GM12878 (cell line): ENCODE measurements at regions not wholly inside any gene's neighbourhood (a gene's known extent, or its start where the extent isn't known, plus 50 kb on each side); places are given as distances from the start of the nearest gene placed in this dataset.

Source experiments
- ATAC-seq: fragments of 200-7000 bp; cut with Tn5 transposase; 3 replicates; pipeline ENCODE4 v1.9.1; 2020; ENCODE audit warnings: mild to moderate bottlenecking, moderate library complexity
- BruUV-seq: library from RNA; stranded (reverse); fragments of 400-500 nt; replicated peaks from 2 replicates; lab custom pipeline; 2021; lab: Mats Ljungman, UMichigan
- CTCF ChIA-PET: fragments of 300-600 bp; sonication (Branson Sonifier 250); formaldehyde crosslinking; extraction: SDS; loops from one replicate; lab custom pipeline; 2021; ENCODE audit warnings: inconsistent platforms; lab: Yijun Ruan, JAX
- POLR2A ChIA-PET: fragments of 350-600 bp; formaldehyde crosslinking; extraction: SDS; loops from one replicate; lab custom pipeline; 2021; ENCODE audit warnings: inconsistent platforms; lab: Charles Lee
- RAD21 ChIA-PET: fragments of 300-600 bp; sonication (Branson Sonifier 250); formaldehyde crosslinking; loops from one replicate; lab custom pipeline; 2023; ENCODE audit warnings: antibody characterized with exemption; ENCODE audit not compliant: unreplicated experiment; lab: Charles Lee
- SMC1A ChIA-PET: fragments of 300-600 bp; sonication (Branson Sonifier 250); formaldehyde crosslinking; loops from one replicate; lab custom pipeline; 2023; ENCODE audit not compliant: unreplicated experiment, uncharacterized antibody; lab: Charles Lee
- DNase-seq: peaks from one replicate; pipeline ENCODE4 v3.0.0-alpha.2; 2011; ENCODE audit warnings: low read depth, low spot score
- FAIRE-seq: peaks from 3 replicates; lab custom pipeline; 2011; peaks lifted over from hg19 to GRCh38; lab: Jason Lieb, UNC
- H2AFZ ChIP-seq: 2 replicates; pipeline ENCODE4 v1.6.0; 2011; ENCODE audit warnings: low read depth, low read length, control low read depth; ENCODE audit not compliant: control insufficient read depth
- H3K27ac ChIP-seq: 2 replicates; pipeline ENCODE4 v1.5.1; 2011; ENCODE audit warnings: control low read depth; ENCODE audit not compliant: control insufficient read depth, insufficient read depth
- H3K27me3 ChIP-seq, 2 experiments: replicated peaks in 1 of 2; 2 replicates each; pipeline versions ENCODE4 v1.6.0 to v1.6.1; 2011; ENCODE audit warnings: low read length in 1 of 2; ENCODE audit not compliant: control insufficient read depth in 2 of 2, insufficient read depth in 2 of 2
- H3K36me3 ChIP-seq, 2 experiments: 2 replicates each; pipeline ENCODE4 v1.5.1; 2011; ENCODE audit warnings: low read length in 1 of 2; ENCODE audit not compliant: control insufficient read depth in 2 of 2, insufficient read depth in 2 of 2
- H3K4me1 ChIP-seq: 2 replicates; pipeline ENCODE4 v1.6.1; 2011; ENCODE audit warnings: mild to moderate bottlenecking, low read length, moderate library complexity, mixed read lengths; ENCODE audit not compliant: control insufficient read depth, insufficient read depth
- H3K4me2 ChIP-seq: 2 replicates; pipeline ENCODE4 v1.6.0; 2011; ENCODE audit warnings: control low read depth; ENCODE audit not compliant: control insufficient read depth, insufficient read depth
- H3K4me3 ChIP-seq: fragments of 200-600 bp; sonication (generic); 2 replicates; pipeline ENCODE4 v1.5.1; 2016
- H3K79me2 ChIP-seq: 2 replicates; pipeline ENCODE4 v1.6.0; 2011; ENCODE audit warnings: low read length; ENCODE audit not compliant: control insufficient read depth, insufficient read depth
- H3K9ac ChIP-seq: 2 replicates; pipeline ENCODE4 v1.8.0; 2011; ENCODE audit warnings: low read length, control low read depth, mixed read lengths; ENCODE audit not compliant: control insufficient read depth, insufficient read depth
- H3K9me3 ChIP-seq: replicated peaks from 3 replicates; pipeline ENCODE4 v1.5.1; 2011; ENCODE audit warnings: mild to moderate bottlenecking, low read length; ENCODE audit not compliant: control insufficient read depth, insufficient read depth
- H4K20me1 ChIP-seq: 2 replicates; pipeline ENCODE4 v1.6.0; 2011; ENCODE audit not compliant: control insufficient read depth, insufficient read depth
- BHLHE40 ChIP-seq, 2 experiments: fragments of 450-650 bp in 1 of 2; IDR thresholded peaks; 2 replicates each; pipeline ENCODE4 v1.6.1; 2011 to 2017; ENCODE audit warnings: low read depth in 2 of 2, borderline replicate concordance in 1 of 2, improper control_type of control experiment in 1 of 2, low read length in 1 of 2, mild to moderate bottlenecking in 1 of 2
- MYB ChIP-seq: fragments of 150-350 bp; IDR thresholded peaks from 2 replicates; pipeline ENCODE4 v1.6.1; 2014; ENCODE audit warnings: mild to moderate bottlenecking, low read depth, low read length, borderline replicate concordance
- NFYB ChIP-seq: IDR thresholded peaks from 2 replicates; pipeline ENCODE4 v1.6.1; 2011; ENCODE audit warnings: low read depth, mild to moderate bottlenecking, low read length, improper control_type of control experiment, moderate library complexity; ENCODE audit not compliant: insufficient read depth
- POU2F2 ChIP-seq: IDR thresholded peaks from 3 replicates; pipeline ENCODE4 v1.6.1; 2011; ENCODE audit warnings: low read depth, mild to moderate bottlenecking, low read length, borderline replicate concordance
- SUPT20H ChIP-seq: IDR thresholded peaks from 2 replicates; pipeline ENCODE4 v1.6.1; 2011; ENCODE audit warnings: low read depth, mild to moderate bottlenecking, low read length, moderate library complexity, borderline replicate concordance; ENCODE audit not compliant: control insufficient read depth
- WRNIP1 ChIP-seq: IDR thresholded peaks from 2 replicates; pipeline ENCODE4 v1.6.1; 2011; ENCODE audit warnings: low read depth, low read length, improper control_type of control experiment, borderline replicate concordance
- WGBS: methylation state at CpG from one replicate; pipeline ENCODE4 v1.1.6; 2016; ENCODE audit warnings: low lambda C conversion rate; ENCODE audit not compliant: insufficient replicate concordance, insufficient coverage; ENCODE audit errors: missing lambda C conversion rate; 5-methylcytosine and 5-hydroxymethylcytosine counted together
- in situ Hi-C: fragments of 300-500 bp; cut with MboI; formaldehyde crosslinking; loops from 9 replicates; pipeline ENCODE4 v1.14.3; 2018; ENCODE audit warnings: mixed read lengths
- intact Hi-C: fragments of 100-400 bp; cut with micrococcal nuclease; formaldehyde crosslinking; loops from one replicate; pipeline ENCODE4 v1.14.2; 2022; ENCODE audit not compliant: unreplicated experiment
- TF ChIP-seq, protein P1 (sequence below): fragments of 450-650 bp; IDR thresholded peaks from 2 replicates; pipeline ENCODE4 v1.6.1; 2018; ENCODE audit warnings: borderline replicate concordance, mild to moderate bottlenecking; ENCODE audit not compliant: partially characterized antibody
- TF ChIP-seq, protein P2 (sequence below): fragments of 450-650 bp; IDR thresholded peaks from 2 replicates; pipeline ENCODE4 v1.6.1; 2017; ENCODE audit warnings: mild to moderate bottlenecking, low read depth, inconsistent platforms; ENCODE audit not compliant: poor library complexity, severe bottlenecking
- TF ChIP-seq, protein P3 (sequence below), 3 experiments: IDR thresholded peaks in 2 of 3; conservative IDR thresholded peaks in 1 of 3; 2 replicates each; pipeline ENCODE4 v1.5.1; 2011; ENCODE audit warnings: low read depth in 3 of 3, low read length in 3 of 3, mild to moderate bottlenecking in 3 of 3, control low read depth in 2 of 3, moderate library complexity in 2 of 3, inconsistent platforms in 1 of 3, mixed read lengths in 1 of 3; ENCODE audit not compliant: control insufficient read depth in 2 of 3, insufficient read depth in 1 of 3; ENCODE audit errors: extremely low read depth in 1 of 3
- TF ChIP-seq, protein P4 (sequence below): IDR thresholded peaks from 2 replicates; pipeline ENCODE4 v1.6.1; 2011; ENCODE audit warnings: borderline replicate concordance, low read depth, mild to moderate bottlenecking, moderate library complexity, low read length; ENCODE audit not compliant: insufficient read depth, poor library complexity, severe bottlenecking
- TF ChIP-seq, protein P5 (sequence below): IDR thresholded peaks from 2 replicates; pipeline ENCODE4 v1.6.1; 2011; ENCODE audit warnings: low read depth, low read length, improper control_type of control experiment, borderline replicate concordance

DNA sequence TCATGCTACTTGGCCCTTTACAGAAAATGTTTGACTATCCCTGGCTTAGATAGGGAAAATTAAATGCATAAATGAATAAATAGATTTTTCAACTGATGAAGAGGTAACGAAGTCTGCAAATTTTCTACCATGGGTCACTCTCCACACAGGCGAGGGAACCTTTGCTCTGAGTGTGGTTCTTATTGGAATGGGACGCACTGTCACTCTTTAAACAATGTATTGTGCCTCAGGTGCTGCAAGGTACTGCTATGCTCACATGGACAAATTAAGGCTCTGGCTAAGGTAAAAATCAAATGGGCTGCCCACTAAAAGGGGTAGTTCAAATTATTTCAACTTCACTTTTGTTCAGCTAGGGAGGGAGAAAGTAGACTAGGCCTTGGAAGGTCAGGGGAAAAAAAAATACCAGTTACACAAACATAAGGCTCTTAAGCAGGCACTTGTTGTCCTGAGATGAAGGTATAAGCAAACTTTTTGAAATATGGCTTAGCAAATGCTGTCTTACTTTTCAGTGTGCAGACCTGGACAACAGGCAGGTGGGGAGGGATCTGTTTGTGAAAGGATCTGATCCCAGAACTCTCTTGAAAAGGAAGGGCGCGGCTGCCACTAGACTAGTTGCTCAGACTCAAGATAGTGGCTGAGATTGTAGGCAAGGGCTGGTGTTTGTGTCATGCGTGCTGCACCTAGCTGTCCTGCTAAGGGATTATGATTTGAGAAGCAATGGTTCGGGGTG, 99.5 kb downstream of the ADAMTS15 start:
- no peak overlapping the region for H3K4me3 ChIP-seq
- no peak overlapping the region for H2AFZ ChIP-seq
- CTCF ChIA-PET, result no interaction called here
- SMC1A ChIA-PET, result no interaction called here
- peaks cover 0 to 1% of the 10 kb centered on the region in 2 experiments; a peak in 1 of 4 replicates for H3K27me3 ChIP-seq
- in situ Hi-C loops (no loop called here), intact Hi-C loops (no loop called here)
- FAIRE-seq (no peak), ATAC-seq (no peak), DNase-seq (no peak)
- BruUV-seq, result no TSS peak
- H3K36me3 ChIP-seq, result no peaks in the 10 kb centered on the region
- H3K79me2 ChIP-seq, result no peaks in the 10 kb centered on the region
- H3K9ac ChIP-seq, result no peak overlapping the region
- H3K27ac ChIP-seq, result no peak overlapping the region
- no peak for TF ChIP-seq POU2F2
- TF ChIP-seq, protein P1, sequence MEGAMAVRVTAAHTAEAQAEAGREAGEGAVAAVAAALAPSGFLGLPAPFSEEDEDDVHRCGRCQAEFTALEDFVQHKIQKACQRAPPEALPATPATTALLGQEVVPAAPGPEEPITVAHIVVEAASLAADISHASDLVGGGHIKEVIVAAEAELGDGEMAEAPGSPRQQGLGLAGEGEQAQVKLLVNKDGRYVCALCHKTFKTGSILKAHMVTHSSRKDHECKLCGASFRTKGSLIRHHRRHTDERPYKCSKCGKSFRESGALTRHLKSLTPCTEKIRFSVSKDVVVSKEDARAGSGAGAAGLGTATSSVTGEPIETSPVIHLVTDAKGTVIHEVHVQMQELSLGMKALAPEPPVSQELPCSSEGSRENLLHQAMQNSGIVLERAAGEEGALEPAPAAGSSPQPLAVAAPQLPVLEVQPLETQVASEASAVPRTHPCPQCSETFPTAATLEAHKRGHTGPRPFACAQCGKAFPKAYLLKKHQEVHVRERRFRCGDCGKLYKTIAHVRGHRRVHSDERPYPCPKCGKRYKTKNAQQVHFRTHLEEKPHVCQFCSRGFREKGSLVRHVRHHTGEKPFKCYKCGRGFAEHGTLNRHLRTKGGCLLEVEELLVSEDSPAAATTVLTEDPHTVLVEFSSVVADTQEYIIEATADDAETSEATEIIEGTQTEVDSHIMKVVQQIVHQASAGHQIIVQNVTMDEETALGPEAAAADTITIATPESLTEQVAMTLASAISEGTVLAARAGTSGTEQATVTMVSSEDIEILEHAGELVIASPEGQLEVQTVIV, result no peak
- TF ChIP-seq, protein P2, sequence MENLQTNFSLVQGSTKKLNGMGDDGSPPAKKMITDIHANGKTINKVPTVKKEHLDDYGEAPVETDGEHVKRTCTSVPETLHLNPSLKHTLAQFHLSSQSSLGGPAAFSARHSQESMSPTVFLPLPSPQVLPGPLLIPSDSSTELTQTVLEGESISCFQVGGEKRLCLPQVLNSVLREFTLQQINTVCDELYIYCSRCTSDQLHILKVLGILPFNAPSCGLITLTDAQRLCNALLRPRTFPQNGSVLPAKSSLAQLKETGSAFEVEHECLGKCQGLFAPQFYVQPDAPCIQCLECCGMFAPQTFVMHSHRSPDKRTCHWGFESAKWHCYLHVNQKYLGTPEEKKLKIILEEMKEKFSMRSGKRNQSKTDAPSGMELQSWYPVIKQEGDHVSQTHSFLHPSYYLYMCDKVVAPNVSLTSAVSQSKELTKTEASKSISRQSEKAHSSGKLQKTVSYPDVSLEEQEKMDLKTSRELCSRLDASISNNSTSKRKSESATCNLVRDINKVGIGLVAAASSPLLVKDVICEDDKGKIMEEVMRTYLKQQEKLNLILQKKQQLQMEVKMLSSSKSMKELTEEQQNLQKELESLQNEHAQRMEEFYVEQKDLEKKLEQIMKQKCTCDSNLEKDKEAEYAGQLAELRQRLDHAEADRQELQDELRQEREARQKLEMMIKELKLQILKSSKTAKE, result no peak
- TF ChIP-seq, protein P3, sequence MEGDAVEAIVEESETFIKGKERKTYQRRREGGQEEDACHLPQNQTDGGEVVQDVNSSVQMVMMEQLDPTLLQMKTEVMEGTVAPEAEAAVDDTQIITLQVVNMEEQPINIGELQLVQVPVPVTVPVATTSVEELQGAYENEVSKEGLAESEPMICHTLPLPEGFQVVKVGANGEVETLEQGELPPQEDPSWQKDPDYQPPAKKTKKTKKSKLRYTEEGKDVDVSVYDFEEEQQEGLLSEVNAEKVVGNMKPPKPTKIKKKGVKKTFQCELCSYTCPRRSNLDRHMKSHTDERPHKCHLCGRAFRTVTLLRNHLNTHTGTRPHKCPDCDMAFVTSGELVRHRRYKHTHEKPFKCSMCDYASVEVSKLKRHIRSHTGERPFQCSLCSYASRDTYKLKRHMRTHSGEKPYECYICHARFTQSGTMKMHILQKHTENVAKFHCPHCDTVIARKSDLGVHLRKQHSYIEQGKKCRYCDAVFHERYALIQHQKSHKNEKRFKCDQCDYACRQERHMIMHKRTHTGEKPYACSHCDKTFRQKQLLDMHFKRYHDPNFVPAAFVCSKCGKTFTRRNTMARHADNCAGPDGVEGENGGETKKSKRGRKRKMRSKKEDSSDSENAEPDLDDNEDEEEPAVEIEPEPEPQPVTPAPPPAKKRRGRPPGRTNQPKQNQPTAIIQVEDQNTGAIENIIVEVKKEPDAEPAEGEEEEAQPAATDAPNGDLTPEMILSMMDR (IDR thresholded peaks at IDR 0.05 in 2 of 3, conservative IDR thresholded peaks at IDR 0.05 in 1 of 3; ENCODE audit: control insufficient read depth in 2 of 3, extremely low read depth in 1 of 3, insufficient read depth in 1 of 3, low read depth in 3 of 3, low read length in 3 of 3), result no peak
- TF ChIP-seq, protein P4, sequence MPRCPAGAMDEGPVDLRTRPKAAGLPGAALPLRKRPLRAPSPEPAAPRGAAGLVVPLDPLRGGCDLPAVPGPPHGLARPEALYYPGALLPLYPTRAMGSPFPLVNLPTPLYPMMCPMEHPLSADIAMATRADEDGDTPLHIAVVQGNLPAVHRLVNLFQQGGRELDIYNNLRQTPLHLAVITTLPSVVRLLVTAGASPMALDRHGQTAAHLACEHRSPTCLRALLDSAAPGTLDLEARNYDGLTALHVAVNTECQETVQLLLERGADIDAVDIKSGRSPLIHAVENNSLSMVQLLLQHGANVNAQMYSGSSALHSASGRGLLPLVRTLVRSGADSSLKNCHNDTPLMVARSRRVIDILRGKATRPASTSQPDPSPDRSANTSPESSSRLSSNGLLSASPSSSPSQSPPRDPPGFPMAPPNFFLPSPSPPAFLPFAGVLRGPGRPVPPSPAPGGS, result no peak
- TF ChIP-seq, protein P5, sequence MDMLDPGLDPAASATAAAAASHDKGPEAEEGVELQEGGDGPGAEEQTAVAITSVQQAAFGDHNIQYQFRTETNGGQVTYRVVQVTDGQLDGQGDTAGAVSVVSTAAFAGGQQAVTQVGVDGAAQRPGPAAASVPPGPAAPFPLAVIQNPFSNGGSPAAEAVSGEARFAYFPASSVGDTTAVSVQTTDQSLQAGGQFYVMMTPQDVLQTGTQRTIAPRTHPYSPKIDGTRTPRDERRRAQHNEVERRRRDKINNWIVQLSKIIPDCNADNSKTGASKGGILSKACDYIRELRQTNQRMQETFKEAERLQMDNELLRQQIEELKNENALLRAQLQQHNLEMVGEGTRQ, result no peak
- TF ChIP-seq BHLHE40 (IDR thresholded peaks at IDR 0.05; ENCODE audit: borderline replicate concordance in 1 of 2, low read depth in 2 of 2, low read length in 1 of 2), result no peak
- TF ChIP-seq SUPT20H, result no peak
- no peak for TF ChIP-seq NFYB
- TF ChIP-seq WRNIP1, result no peak
- TF ChIP-seq MYB, result no peak
- POLR2A ChIA-PET, result no interaction called here
- no peaks in the 10 kb centered on the region for H4K20me1 ChIP-seq
- no peaks in the 10 kb centered on the region for H3K4me1 ChIP-seq
- no peak overlapping the region for H3K4me2 ChIP-seq
- no peaks in the 10 kb centered on the region for H3K9me3 ChIP-seq
- 43% methylated on average over 7 of the region's 7 CpGs for WGBS
- RAD21 ChIA-PET, result no interaction called here
